B cell (primary cell): ENCODE measurements at regions not wholly inside any gene's neighbourhood (a gene's known extent, or its start where the extent isn't known, plus 50 kb on each side); places are given as distances from the start of the nearest gene placed in this dataset.

Experiments
- ATAC-seq: fragments of 200-7000 bp; cut with Tn5 transposase; one replicate; pipeline ENCODE4 v1.10.0; 2021; ENCODE audit warnings: low read depth, mild to moderate bottlenecking, moderate number of reproducible peaks, moderate library complexity
- CTCF ChIA-PET: fragments of 350-600 bp; sonication (Branson Sonifier 250); formaldehyde crosslinking; loops from one replicate; lab custom pipeline; 2021; ENCODE audit warnings: antibody characterized with exemption, inconsistent platforms; lab: Charles Lee
- POLR2A ChIA-PET: fragments of 350-600 bp; sonication (Branson Sonifier 250); formaldehyde crosslinking; loops from one replicate; lab custom pipeline; 2021; ENCODE audit warnings: antibody characterized with exemption; lab: Charles Lee
- DNase-seq: peaks from one replicate; pipeline ENCODE4 v3.0.0; 2013
- H2AFZ ChIP-seq: 2 replicates; pipeline ENCODE4 v1.6.1; 2012; ENCODE audit warnings: mild to moderate bottlenecking, low read depth, low read length; ENCODE audit not compliant: insufficient read depth, poor library complexity, severe bottlenecking
- H3K27ac ChIP-seq, 2 donors: 1 replicate in 1 of 2; 2 replicates in 1 of 2; pipeline ENCODE4 v1.5.1; 2012 to 2013; ENCODE audit warnings: low read length in 2 of 2, mild to moderate bottlenecking in 2 of 2, moderate library complexity in 1 of 2
- H3K27me3 ChIP-seq, 4 experiments: fragments of 200-600 bp in 1 of 4; sonication (generic) in 1 of 4; replicated peaks in 1 of 4; 1 replicate in 2 of 4; 2 replicates in 2 of 4; pipeline versions ENCODE4 v1.6.1 to v1.7.0; 2013 to 2016; ENCODE audit warnings: low read length in 3 of 4, mild to moderate bottlenecking in 2 of 4, mixed read lengths in 1 of 4, moderate library complexity in 1 of 4; ENCODE audit not compliant: insufficient read depth in 4 of 4, control insufficient read depth in 3 of 4; ENCODE audit errors: control extremely low read depth in 1 of 4
- H3K36me3 ChIP-seq, 2 experiments: replicated peaks in 1 of 2; 1 replicate in 1 of 2; 2 replicates in 1 of 2; pipeline versions ENCODE4 v1.6.1 to v1.7.1; 2013; ENCODE audit warnings: low read length in 1 of 2; ENCODE audit not compliant: insufficient read depth in 2 of 2, control insufficient read depth in 1 of 2; ENCODE audit errors: control extremely low read depth in 1 of 2, extremely low read depth in 1 of 2
- H3K4me1 ChIP-seq, 2 donors: fragments of 200-600 bp in 1 of 2; sonication (generic) in 1 of 2; 1 replicate in 1 of 2; 2 replicates in 1 of 2; pipeline versions ENCODE4 v1.5.1 to v1.6.1; 2013 to 2017; ENCODE audit warnings: low read length in 2 of 2; ENCODE audit not compliant: control insufficient read depth in 2 of 2, insufficient read depth in 2 of 2
- H3K4me2 ChIP-seq: replicated peaks from 2 replicates; pipeline ENCODE3; 2012; ENCODE audit warnings: mild to moderate bottlenecking, low read depth, low read length; ENCODE audit not compliant: poor library complexity, severe bottlenecking
- H3K4me3 ChIP-seq, 5 experiments: fragments of 200-600 bp in 1 of 5; sonication (generic) in 1 of 5; 1 replicate in 3 of 5; 2 replicates in 2 of 5; pipeline versions ENCODE4 v1.5.1 to v1.7.0; 2011 to 2016; ENCODE audit warnings: low read length in 4 of 5, mild to moderate bottlenecking in 4 of 5, low read depth in 2 of 5, control low read depth in 1 of 5, moderate library complexity in 1 of 5; ENCODE audit not compliant: insufficient read depth in 1 of 5; ENCODE audit errors: control extremely low read depth in 1 of 5, extremely low read depth in 1 of 5
- H3K79me2 ChIP-seq: fragments of 200-600 bp; sonication (generic); one replicate; pipeline ENCODE4 v1.6.0; 2016; ENCODE audit warnings: low read length; ENCODE audit not compliant: control insufficient read depth, insufficient read depth
- H3K9ac ChIP-seq: fragments of 200-600 bp; sonication (generic); 2 replicates; pipeline ENCODE4 v1.6.1; 2017; ENCODE audit warnings: mild to moderate bottlenecking, low read length, moderate library complexity
- H3K9me3 ChIP-seq, 3 donors: one replicate each; pipeline versions ENCODE4 v1.6.1 to v1.7.1; 2013; ENCODE audit warnings: low read length in 2 of 3; ENCODE audit not compliant: control insufficient read depth in 2 of 3, insufficient read depth in 1 of 3; ENCODE audit errors: control extremely low read depth in 1 of 3
- H4K20me1 ChIP-seq: 2 replicates; pipeline ENCODE4 v1.6.0; 2012; ENCODE audit warnings: mild to moderate bottlenecking, low read length; ENCODE audit not compliant: insufficient read depth, control insufficient read depth, poor library complexity, severe bottlenecking
- H3K27ac Mint-ChIP-seq: one replicate; pipeline ENCODE4 v1.8.0; 2021; ENCODE audit warnings: mixed read lengths
- H3K27me3 Mint-ChIP-seq: one replicate; pipeline ENCODE4 v1.8.0; 2021; ENCODE audit warnings: mixed read lengths
- H3K4me1 Mint-ChIP-seq: one replicate; pipeline ENCODE4 v1.8.0; 2021; ENCODE audit warnings: mixed read lengths
- H3K4me3 Mint-ChIP-seq: one replicate; pipeline ENCODE4 v1.8.0; 2021; ENCODE audit warnings: mixed read lengths
- H3K9me3 Mint-ChIP-seq: one replicate; pipeline ENCODE4 v1.8.0; 2022; ENCODE audit warnings: mixed read lengths; ENCODE audit not compliant: insufficient read depth
- EZH2 ChIP-seq: IDR thresholded peaks from 2 replicates; pipeline ENCODE4 v1.6.1; 2012; ENCODE audit warnings: borderline replicate concordance, low read depth, mild to moderate bottlenecking, moderate library complexity, low read length; ENCODE audit not compliant: insufficient read depth, poor library complexity, severe bottlenecking
- WGBS: methylation state at CpG from one replicate; pipeline ENCODE4 v1.1.5; 2013; ENCODE audit warnings: missing lambda C conversion rate; ENCODE audit not compliant: insufficient coverage; 5-methylcytosine and 5-hydroxymethylcytosine counted together
- intact Hi-C: fragments of 100-400 bp; cut with micrococcal nuclease; formaldehyde crosslinking; loops from one replicate; pipeline ENCODE4 v1.10.0; 2022
- TF ChIP-seq, protein P1 (sequence below): fragments of 200-600 bp; IDR thresholded peaks from one replicate; pipeline ENCODE4 v1.8.0; 2022; ENCODE audit warnings: antibody characterized with exemption, mild to moderate bottlenecking

DNA sequence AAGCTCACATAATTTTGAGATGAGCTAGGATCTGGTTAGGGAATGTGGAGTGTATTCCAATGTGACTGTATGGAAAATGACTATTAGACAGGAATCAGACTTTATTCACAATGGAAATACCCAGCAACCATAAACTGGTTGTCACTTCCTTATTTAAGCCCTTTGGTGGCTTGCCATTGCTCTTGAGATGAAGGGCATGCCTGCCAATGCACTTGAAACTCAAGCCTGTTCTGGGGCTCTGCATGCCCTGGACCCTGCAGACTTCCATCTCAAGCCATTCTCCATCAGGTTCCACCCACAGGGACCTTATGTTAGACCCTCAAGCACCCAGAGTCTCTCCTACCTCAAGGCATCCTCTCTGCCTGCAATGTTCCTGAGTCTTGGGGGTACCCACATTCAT is 145.5 kb downstream of the MPP7 start:
- Histone ChIP-seq H3K4me2 (no peak overlapping the region), H3K4me1 (no peaks in the 10 kb centered on the region), H3K27ac (no peak overlapping the region), H3K27me3 (no peaks in the 10 kb centered on the region), H3K4me3 (no peak overlapping the region), H3K36me3 (no peaks in the 10 kb centered on the region), H2AFZ (no peak overlapping the region), H4K20me1 (no peaks in the 10 kb centered on the region), H3K9me3 (peaks cover 0 to 2% (median 0%) of the 10 kb centered on the region in 3 donors), H3K9ac (no peak overlapping the region), H3K79me2 (no peaks in the 10 kb centered on the region)
- DNase-seq: no peak
- no peak for TF ChIP-seq EZH2
- TF ChIP-seq, protein P1, sequence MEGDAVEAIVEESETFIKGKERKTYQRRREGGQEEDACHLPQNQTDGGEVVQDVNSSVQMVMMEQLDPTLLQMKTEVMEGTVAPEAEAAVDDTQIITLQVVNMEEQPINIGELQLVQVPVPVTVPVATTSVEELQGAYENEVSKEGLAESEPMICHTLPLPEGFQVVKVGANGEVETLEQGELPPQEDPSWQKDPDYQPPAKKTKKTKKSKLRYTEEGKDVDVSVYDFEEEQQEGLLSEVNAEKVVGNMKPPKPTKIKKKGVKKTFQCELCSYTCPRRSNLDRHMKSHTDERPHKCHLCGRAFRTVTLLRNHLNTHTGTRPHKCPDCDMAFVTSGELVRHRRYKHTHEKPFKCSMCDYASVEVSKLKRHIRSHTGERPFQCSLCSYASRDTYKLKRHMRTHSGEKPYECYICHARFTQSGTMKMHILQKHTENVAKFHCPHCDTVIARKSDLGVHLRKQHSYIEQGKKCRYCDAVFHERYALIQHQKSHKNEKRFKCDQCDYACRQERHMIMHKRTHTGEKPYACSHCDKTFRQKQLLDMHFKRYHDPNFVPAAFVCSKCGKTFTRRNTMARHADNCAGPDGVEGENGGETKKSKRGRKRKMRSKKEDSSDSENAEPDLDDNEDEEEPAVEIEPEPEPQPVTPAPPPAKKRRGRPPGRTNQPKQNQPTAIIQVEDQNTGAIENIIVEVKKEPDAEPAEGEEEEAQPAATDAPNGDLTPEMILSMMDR: no peak
- Mint-ChIP-seq H3K4me1 (no peaks in the 10 kb centered on the region), H3K27ac (no peak overlapping the region), H3K27me3 (peaks cover 2% of the 10 kb centered on the region), H3K4me3 (no peak overlapping the region), H3K9me3 (no peaks in the 10 kb centered on the region)
- CTCF ChIA-PET: interaction anchor here (1.0 kb wide), 1 partner anchor 22 kb away, joined by 3 read pairs; no protein-coding TSS in a partner anchor
- POLR2A ChIA-PET: no interaction called here
- ATAC-seq: no peak
- intact Hi-C loops: no loop called here

DNA sequence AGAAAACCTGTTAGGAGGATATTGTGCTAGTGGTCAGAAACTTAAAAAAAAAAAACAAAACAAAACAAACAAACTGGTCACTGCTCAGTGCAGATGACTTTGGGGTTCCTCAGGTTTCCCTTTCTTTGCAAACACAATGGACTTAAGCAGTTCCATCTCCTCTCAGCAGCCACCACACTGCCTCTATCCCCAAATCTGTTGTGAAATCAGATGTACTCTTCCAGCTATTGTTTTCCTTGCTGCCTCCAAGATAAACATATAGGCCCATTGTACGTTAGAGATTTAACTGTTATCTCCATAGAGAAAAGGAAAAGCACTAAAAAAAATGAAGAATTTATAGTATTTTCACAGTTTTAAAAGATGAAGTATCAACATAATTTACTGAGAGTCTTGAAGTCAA is 147.1 kb downstream of the MPP7 start:
- ATAC-seq: no peak
- ChIA-PET POLR2A (no interaction called here), CTCF (no interaction called here)
- Histone ChIP-seq H3K4me2 (no peak overlapping the region), H3K4me1 (no peaks in the 10 kb centered on the region), H3K36me3 (no peaks in the 10 kb centered on the region), H3K79me2 (no peaks in the 10 kb centered on the region), H4K20me1 (no peaks in the 10 kb centered on the region), H3K4me3 (no peak overlapping the region), H3K27ac (no peak overlapping the region), H2AFZ (no peak overlapping the region), H3K9me3 (peaks cover 0 to 2% (median 0%) of the 10 kb centered on the region in 3 donors), H3K27me3 (no peaks in the 10 kb centered on the region), H3K9ac (no peak overlapping the region)
- Mint-ChIP-seq H3K4me3 (no peak overlapping the region), H3K4me1 (no peaks in the 10 kb centered on the region), H3K27ac (no peak overlapping the region), H3K27me3 (peaks cover 2% of the 10 kb centered on the region), H3K9me3 (no peaks in the 10 kb centered on the region)
- intact Hi-C loops: no loop called here
- no peak for DNase-seq
- WGBS: no CpG with 5 or more reads among the region's 1 CpG
- no peak for TF ChIP-seq EZH2
- TF ChIP-seq, protein P1: no peak
